ENCODE measurements at regions not wholly inside any gene's neighbourhood (a gene's known extent, or its start where the extent isn't known, plus 50 kb on each side); places are given as distances from the start of the nearest gene placed in this dataset.

GRCh38 chr20:12823734-12824133 is 185.0 kb upstream of the SPTLC3 start:
- Histone ChIP-seq H3K36me3 (ENCODE audit: control insufficient read depth in 2 of 2, insufficient read depth in 1 of 2, low read length in 2 of 2) (no peaks in the 10 kb centered on the region), H3K4me3 (ENCODE audit: low read depth, low read length) (no peak overlapping the region), H3K9me3 (ENCODE audit: control insufficient read depth, insufficient read depth, low read depth, low read length) (no peaks in the 10 kb centered on the region), H3K4me1 (ENCODE audit: control insufficient read depth, insufficient read depth, low read length) (no peaks in the 10 kb centered on the region), H3K27ac (ENCODE audit: extremely low read depth, low read depth, low read length) (no peak overlapping the region)
- TF ChIP-seq ZNF561 (tag by site-specific recombination; IDR thresholded peaks at IDR 0.05; ENCODE audit: borderline replicate concordance): no peak
- TF ChIP-seq OSR2 (tag by site-specific recombination; IDR thresholded peaks at IDR 0.05): no peak
- TF ChIP-seq ZNF596 (tag by site-specific recombination; IDR thresholded peaks at IDR 0.05): no peak
- no peak for TF ChIP-seq ZNF837 (tag by site-specific recombination; IDR thresholded peaks at IDR 0.05)
- no peak for TF ChIP-seq ZNF843 (tag by site-specific recombination; IDR thresholded peaks at IDR 0.05)
- no peak for TF ChIP-seq GLIS2 (tag by site-specific recombination; IDR thresholded peaks at IDR 0.05)
- CTCF ChIA-PET: interaction anchor here (1.2 kb wide), 1 partner anchor 14 kb away, joined by 4 read pairs; no protein-coding TSS in a partner anchor
- POLR2A ChIA-PET: no interaction called here

- TF ChIP-seq ZNF175 (tag by site-specific recombination; IDR thresholded peaks at IDR 0.05): no peak
- TF ChIP-seq ZBTB11 (tag by site-specific recombination; conservative IDR thresholded peaks at IDR 0.05; ENCODE audit: low read depth): no peak
- no peak for TF ChIP-seq ZNF560 (tag by site-specific recombination; IDR thresholded peaks at IDR 0.05; ENCODE audit: borderline replicate concordance)
- ChIA-PET CTCF (interaction anchor here (0.6 to 1.2 kb wide), 2 partner anchors 13 to 49 kb away, joined by 3 to 4 read pairs; no protein-coding TSS in a partner anchor), POLR2A (no interaction called here)
- Histone ChIP-seq H3K36me3 (ENCODE audit: control insufficient read depth in 2 of 2, insufficient read depth in 1 of 2, low read length in 2 of 2) (no peaks in the 10 kb centered on the region), H3K4me3 (ENCODE audit: low read depth, low read length) (no peak overlapping the region), H3K4me1 (ENCODE audit: control insufficient read depth, insufficient read depth, low read length) (no peaks in the 10 kb centered on the region), H3K9me3 (ENCODE audit: control insufficient read depth, insufficient read depth, low read depth, low read length) (no peaks in the 10 kb centered on the region), H3K27ac (ENCODE audit: extremely low read depth, low read depth, low read length) (no peak overlapping the region)
Measured at GRCh38 chr20:12824328-12825225, 184.2 kb upstream of the SPTLC3 start.

- TF ChIP-seq ZNF175 (tag by site-specific recombination; IDR thresholded peaks at IDR 0.05): no peak
- TF ChIP-seq ZNF37A (tag by site-specific recombination; IDR thresholded peaks at IDR 0.05): no peak
- TF ChIP-seq TCF7L2 (IDR thresholded peaks at IDR 0.05; ENCODE audit: borderline replicate concordance, low read depth, low read length): no peak
- TF ChIP-seq EGR2 (tag by site-specific recombination; IDR thresholded peaks at IDR 0.05; ENCODE audit: low read depth): no peak
- no peak for TF ChIP-seq SP2 (tag by site-specific recombination; IDR thresholded peaks at IDR 0.05)
- no peak for TF ChIP-seq ZBTB17 (tag by site-specific recombination; IDR thresholded peaks at IDR 0.05)
- TF ChIP-seq ZNF23 (tag by site-specific recombination; IDR thresholded peaks at IDR 0.05; ENCODE audit: borderline replicate concordance): no peak
- TF ChIP-seq ZNF404 (tag by site-specific recombination; IDR thresholded peaks at IDR 0.05): no peak
- TF ChIP-seq ZNF221 (tag by site-specific recombination; IDR thresholded peaks at IDR 0.05; ENCODE audit: borderline replicate concordance): no peak
- no peaks in the 10 kb centered on the region for H3K4me1 ChIP-seq (ENCODE audit: control insufficient read depth, insufficient read depth, low read length)
- ChIA-PET CTCF (interaction anchor here (0.6 kb wide), 1 partner anchor 48 kb away, joined by 3 read pairs; no protein-coding TSS in a partner anchor), POLR2A (no interaction called here)
- H3K27ac ChIP-seq (ENCODE audit: extremely low read depth, low read depth, low read length): no peak overlapping the region
- H3K4me3 ChIP-seq (ENCODE audit: low read depth, low read length): no peak overlapping the region
- no peaks in the 10 kb centered on the region for H3K36me3 ChIP-seq (ENCODE audit: control insufficient read depth in 2 of 2, insufficient read depth in 1 of 2, low read length in 2 of 2)
- no peaks in the 10 kb centered on the region for H3K9me3 ChIP-seq (ENCODE audit: control insufficient read depth, insufficient read depth, low read depth, low read length)
Measured at GRCh38 chr20:12825226-12825595, 183.6 kb upstream of the SPTLC3 start.
